ENCODE measurements at regions not wholly inside any gene's neighbourhood (a gene's known extent, or its start where the extent isn't known, plus 50 kb on each side); places are given as distances from the start of the nearest gene placed in this dataset.
A peak's percentile ranks its signal among the peaks of the same experiment; 100 is the strongest.

DNA sequence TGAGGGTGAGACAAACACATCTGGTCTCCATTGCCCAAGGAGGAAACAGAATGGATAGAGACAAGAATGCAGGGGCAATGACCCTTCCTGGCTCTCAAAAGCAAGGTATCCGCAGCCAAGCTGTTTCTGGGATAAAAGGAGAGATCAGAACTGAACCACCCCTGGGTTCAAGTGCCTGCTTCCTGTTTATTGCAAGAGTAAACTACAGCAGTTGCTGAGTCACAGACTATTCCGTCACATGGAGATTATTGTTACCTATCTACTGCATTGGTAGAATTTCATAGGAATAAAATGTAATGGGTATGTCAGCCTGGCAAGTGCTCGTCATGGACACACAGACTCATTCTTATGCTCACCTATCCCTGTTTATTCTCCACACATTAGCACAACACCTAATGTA lies 821.6 kb downstream of the GRID1 start:
- Histone ChIP-seq H3K9me3 (no peaks in the 10 kb centered on the region), H3K36me3 (no peaks in the 10 kb centered on the region), H3K27ac (no peak overlapping the region), H3K4me3 (no peak overlapping the region), H3K4me1 (no peaks in the 10 kb centered on the region), H3K27me3 (no peaks in the 10 kb centered on the region)
- TF ChIP-seq, protein P1, sequence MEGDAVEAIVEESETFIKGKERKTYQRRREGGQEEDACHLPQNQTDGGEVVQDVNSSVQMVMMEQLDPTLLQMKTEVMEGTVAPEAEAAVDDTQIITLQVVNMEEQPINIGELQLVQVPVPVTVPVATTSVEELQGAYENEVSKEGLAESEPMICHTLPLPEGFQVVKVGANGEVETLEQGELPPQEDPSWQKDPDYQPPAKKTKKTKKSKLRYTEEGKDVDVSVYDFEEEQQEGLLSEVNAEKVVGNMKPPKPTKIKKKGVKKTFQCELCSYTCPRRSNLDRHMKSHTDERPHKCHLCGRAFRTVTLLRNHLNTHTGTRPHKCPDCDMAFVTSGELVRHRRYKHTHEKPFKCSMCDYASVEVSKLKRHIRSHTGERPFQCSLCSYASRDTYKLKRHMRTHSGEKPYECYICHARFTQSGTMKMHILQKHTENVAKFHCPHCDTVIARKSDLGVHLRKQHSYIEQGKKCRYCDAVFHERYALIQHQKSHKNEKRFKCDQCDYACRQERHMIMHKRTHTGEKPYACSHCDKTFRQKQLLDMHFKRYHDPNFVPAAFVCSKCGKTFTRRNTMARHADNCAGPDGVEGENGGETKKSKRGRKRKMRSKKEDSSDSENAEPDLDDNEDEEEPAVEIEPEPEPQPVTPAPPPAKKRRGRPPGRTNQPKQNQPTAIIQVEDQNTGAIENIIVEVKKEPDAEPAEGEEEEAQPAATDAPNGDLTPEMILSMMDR (IDR thresholded peaks at IDR 0.05), result no peak
- ATAC-seq (no peak), DNase-seq (no peak)
- intact Hi-C loops (cut with DNase I), result no loop called here

DNA sequence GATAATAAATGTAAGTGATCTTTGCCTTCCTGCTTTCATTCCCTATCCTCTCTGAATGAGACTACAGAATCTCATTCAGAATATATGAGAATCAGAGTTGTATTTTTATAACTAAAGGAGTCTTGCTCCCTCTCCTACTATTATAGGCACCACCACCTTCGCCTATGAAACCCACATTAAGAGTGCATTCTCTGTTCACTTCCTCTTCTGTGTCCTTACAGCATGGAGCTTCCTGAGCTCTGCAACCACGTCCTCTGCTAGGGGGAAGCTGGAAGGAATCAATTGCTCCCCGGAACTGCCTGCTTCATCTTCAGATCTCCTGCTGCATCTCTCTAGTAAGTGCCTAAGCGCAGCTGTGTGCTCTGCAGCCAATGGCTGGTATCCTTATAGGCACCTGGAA lies 820.7 kb downstream of the GRID1 start:
- H3K36me3 ChIP-seq, result no peaks in the 10 kb centered on the region
- DNase-seq, result no peak
- no peaks in the 10 kb centered on the region for H3K9me3 ChIP-seq
- H3K4me3 ChIP-seq, result no peak overlapping the region
- no peaks in the 10 kb centered on the region for H3K4me1 ChIP-seq
- no peak for ATAC-seq
- H3K27ac ChIP-seq, result no peak overlapping the region
- TF ChIP-seq, protein P1 (IDR thresholded peaks at IDR 0.05), result no peak
- no peaks in the 10 kb centered on the region for H3K27me3 ChIP-seq
- intact Hi-C loops (cut with DNase I), result no loop called here

DNA sequence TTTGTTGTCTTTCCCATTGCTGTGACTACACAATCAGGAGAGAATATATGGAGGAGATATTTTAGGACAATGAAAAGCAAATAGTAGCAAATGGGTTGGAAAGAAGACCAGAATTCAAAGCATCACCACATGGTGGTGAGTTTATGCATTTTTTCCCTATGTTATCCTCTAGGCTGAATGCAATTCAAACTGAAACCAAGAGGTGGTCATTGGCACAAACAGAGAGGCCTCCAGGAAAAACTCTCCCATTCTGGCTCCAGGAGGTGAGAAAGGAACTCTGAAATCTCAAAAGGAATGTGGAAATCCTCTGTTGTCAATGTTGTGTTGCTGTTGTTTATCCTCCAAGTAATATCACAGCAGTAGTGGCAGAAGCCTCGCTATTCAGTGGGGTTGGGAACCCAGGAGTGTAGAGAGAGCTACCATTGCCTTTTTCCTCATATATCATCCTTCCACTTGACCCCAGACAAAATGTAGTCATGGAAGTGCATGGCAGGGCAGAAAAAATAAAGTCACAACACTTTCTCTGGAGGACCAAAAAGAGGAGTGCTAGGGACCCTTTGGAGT lies 819.1 kb downstream of the GRID1 start:
- H3K27me3 ChIP-seq, result no peaks in the 10 kb centered on the region
- no peaks in the 10 kb centered on the region for H3K4me1 ChIP-seq
- intact Hi-C loops (cut with DNase I), result no loop called here
- TF ChIP-seq, protein P1 (IDR thresholded peaks at IDR 0.05), result no peak
- H3K4me3 ChIP-seq, result no peak overlapping the region
- no peak overlapping the region for H3K27ac ChIP-seq
- no peaks in the 10 kb centered on the region for H3K36me3 ChIP-seq
- ATAC-seq, result no peak
- no peak for DNase-seq
- H3K9me3 ChIP-seq, result no peaks in the 10 kb centered on the region

DNA sequence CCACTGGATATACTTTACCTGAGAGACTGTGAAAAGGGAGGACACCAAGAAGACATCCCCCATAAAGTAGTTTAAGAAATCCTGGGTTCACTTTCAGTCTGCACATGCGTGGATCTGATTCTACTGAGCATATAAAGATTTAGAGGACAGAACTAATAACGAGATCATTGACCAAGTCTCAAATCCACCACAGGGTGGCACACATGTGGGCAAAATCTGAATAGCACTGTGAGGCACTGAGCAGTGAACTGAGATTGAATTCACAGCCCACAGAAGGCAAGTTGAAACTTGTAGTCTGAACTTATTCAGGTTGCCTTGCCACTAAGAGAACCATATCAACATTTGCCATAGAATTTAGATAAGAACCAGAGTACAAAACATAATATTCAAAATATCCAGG lies 818.6 kb downstream of the GRID1 start:
- Histone ChIP-seq H3K27me3 (no peaks in the 10 kb centered on the region), H3K9me3 (no peaks in the 10 kb centered on the region), H3K4me1 (no peaks in the 10 kb centered on the region), H3K27ac (no peak overlapping the region), H3K36me3 (no peaks in the 10 kb centered on the region), H3K4me3 (no peak overlapping the region)
- TF ChIP-seq, protein P1 (IDR thresholded peaks at IDR 0.05), result peak in 1 of 2 donors; percentile 28
- intact Hi-C loops (cut with DNase I), result no loop called here
- ATAC-seq, result peak; percentile 92
- peak in 2 of 4 donors; percentile 13 to 40 for DNase-seq

Data from left lung (tissue), 4 donors.